22Rv1 (cell line): ENCODE measurements at regions not wholly inside any gene's neighbourhood (a gene's known extent, or its start where the extent isn't known, plus 50 kb on each side); places are given as distances from the start of the nearest gene placed in this dataset.

Source experiments
- ZFX ChIP-seq: fragments of 450-650 bp; IDR thresholded peaks from 2 replicates; pipeline ENCODE4 v1.6.1; 2017; ENCODE audit warnings: antibody characterized with exemption, borderline replicate concordance
- TF ChIP-seq, protein P1 (sequence below): fragments of 450-650 bp; IDR thresholded peaks from 2 replicates; pipeline ENCODE4 v1.5.1; 2017; ENCODE audit warnings: mild to moderate bottlenecking

DNA sequence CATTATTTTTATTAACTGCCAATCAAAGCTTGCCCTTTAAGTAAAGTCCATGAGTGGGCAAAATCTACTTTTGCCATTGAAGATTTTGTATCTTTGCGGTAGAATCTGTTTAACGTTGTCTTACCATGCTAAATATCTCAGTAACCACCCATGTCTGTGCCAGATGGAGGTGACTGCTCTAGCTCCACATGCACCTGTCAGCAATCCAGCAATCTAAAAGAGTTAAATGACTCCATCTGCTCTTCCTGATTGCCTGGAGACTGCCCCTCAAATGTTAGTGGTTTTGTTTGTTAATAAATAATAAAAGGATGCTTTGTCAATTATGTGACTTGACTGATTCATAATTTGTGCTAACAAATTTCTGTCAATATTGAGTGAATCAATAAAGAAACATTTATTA, 141.7 kb downstream of the RBM43 start:
- TF ChIP-seq, protein P1, sequence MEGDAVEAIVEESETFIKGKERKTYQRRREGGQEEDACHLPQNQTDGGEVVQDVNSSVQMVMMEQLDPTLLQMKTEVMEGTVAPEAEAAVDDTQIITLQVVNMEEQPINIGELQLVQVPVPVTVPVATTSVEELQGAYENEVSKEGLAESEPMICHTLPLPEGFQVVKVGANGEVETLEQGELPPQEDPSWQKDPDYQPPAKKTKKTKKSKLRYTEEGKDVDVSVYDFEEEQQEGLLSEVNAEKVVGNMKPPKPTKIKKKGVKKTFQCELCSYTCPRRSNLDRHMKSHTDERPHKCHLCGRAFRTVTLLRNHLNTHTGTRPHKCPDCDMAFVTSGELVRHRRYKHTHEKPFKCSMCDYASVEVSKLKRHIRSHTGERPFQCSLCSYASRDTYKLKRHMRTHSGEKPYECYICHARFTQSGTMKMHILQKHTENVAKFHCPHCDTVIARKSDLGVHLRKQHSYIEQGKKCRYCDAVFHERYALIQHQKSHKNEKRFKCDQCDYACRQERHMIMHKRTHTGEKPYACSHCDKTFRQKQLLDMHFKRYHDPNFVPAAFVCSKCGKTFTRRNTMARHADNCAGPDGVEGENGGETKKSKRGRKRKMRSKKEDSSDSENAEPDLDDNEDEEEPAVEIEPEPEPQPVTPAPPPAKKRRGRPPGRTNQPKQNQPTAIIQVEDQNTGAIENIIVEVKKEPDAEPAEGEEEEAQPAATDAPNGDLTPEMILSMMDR = no peak
- no peak for TF ChIP-seq ZFX
